ENCODE measurements at regions not wholly inside any gene's neighbourhood (a gene's known extent, or its start where the extent isn't known, plus 50 kb on each side); places are given as distances from the start of the nearest gene placed in this dataset.

- no peak for DNase-seq (ENCODE audit: low spot score)
Observed at GRCh38 chr2:105593221-105593967, 151.3 kb upstream of the NCK2 start.

GRCh38 chr2:105592288-105592687 is 152.4 kb upstream of the NCK2 start:
- no peak for DNase-seq (ENCODE audit: low spot score)

GRCh38 chr2:105590780-105591660 is 153.7 kb upstream of the NCK2 start:
- DNase-seq (ENCODE audit: low spot score) = no peak

- DNase-seq (ENCODE audit: low spot score) = no peak
Observed at GRCh38 chr2:105588581-105588980, 156.1 kb upstream of the NCK2 start.

GRCh38 chr2:105587637-105588036 is 157.1 kb upstream of the NCK2 start:
- no peak for DNase-seq (ENCODE audit: low spot score)

GRCh38 chr2:105584435-105585010 is 160.2 kb upstream of the NCK2 start:
- DNase-seq (ENCODE audit: low spot score) = peak; percentile 3

DNA sequence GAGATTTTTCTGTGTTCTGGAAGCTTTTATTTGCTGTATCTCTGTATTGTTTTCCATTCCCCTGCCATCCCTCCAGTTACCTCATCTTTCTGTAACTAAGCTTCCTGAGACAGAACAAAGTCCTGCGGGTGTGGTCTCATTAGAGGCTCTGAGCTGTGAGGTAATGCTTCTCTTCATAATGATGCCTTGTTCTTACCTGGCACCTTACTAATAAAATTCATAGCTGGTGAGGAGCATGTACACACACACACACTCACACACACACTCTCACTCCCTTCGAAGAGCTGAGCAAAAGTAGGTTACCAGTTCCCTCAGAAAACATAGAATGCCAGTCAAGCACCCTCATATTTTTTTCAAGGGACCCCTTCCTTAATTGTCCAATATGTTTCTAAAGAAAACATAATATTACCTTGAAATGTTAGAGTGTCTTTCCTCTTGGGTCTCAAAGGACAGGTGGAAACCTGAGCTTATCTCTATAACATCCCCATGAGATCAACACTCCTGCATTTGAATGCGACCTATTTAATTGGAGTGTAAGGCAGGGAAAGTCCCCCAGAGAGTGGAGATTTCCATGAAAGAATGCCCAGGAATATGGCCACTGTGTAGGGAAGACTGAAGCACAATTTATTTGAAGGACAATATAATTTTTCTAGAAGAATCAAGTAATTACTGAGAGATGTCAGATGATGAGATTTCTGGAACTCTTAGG is 161.6 kb upstream of the NCK2 start:
- no peak for DNase-seq (ENCODE audit: low spot score)

- no peak for DNase-seq (ENCODE audit: low spot score)
Observed at GRCh38 chr2:105581555-105581944, 163.2 kb upstream of the NCK2 start.

DNA sequence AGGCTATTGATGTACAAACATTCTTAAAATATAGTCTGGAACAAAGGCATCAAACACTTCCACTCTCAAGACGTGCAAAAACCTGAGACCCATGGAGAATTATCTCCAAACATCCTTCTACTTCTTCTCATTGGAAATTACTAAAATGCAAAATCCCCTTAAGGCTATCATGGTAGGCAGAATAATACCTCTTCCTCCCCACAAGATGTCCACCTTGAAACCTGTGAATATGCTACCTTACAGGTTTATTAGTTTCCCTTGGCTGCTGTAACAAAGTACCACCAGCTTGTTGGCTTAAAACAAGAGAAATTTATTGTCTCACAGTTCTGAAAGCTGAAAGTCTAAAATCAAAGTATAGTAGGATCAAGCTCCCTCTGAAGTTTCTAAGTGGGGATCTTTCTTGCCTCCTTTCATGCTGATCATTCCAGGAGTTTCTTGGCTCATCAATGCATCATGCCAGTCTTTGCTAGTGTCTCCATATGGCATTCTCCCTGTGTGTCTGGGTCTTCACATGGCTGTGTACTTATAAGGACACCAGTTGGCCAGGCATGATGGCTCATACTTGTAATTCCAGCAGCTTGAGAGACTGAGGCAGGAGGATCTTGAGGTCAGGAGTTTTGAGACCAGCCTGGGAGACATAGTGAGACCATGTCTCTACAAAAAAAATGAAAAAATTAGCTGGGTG is 163.7 kb upstream of the NCK2 start:
- no peak for DNase-seq (ENCODE audit: low spot score)

- DNase-seq (ENCODE audit: low spot score) = no peak
Observed at GRCh38 chr2:105580216-105580615, 164.5 kb upstream of the NCK2 start.

DNA sequence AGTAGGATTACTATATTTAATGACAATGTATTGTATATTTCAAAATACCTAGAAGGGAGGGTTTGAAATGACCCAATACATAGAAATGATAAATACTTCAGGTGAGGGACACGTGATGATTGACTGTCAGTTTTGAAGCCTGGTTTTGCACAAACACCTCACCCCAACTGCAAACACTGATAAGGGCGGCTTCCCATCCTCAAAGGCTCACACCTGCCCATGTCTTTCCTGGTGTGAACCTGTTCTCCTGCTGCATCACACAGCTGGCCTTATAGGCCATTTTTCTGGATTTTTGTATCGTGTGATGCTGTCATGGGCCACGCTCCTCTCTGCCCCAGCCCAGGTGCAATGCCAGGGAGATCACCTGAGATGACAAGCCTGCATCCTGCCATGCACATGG is 166.5 kb upstream of the NCK2 start:
- DNase-seq (ENCODE audit: low spot score) = no peak

GRCh38 chr2:105577762-105578161 is 166.9 kb upstream of the NCK2 start:
- no peak for DNase-seq (ENCODE audit: low spot score)

- peak; percentile 22 for DNase-seq (ENCODE audit: low spot score)
Observed at GRCh38 chr2:105576440-105577241, 168.1 kb upstream of the NCK2 start.

GRCh38 chr2:105576050-105576439 is 168.7 kb upstream of the NCK2 start:
- no peak for DNase-seq (ENCODE audit: low spot score)

DNA sequence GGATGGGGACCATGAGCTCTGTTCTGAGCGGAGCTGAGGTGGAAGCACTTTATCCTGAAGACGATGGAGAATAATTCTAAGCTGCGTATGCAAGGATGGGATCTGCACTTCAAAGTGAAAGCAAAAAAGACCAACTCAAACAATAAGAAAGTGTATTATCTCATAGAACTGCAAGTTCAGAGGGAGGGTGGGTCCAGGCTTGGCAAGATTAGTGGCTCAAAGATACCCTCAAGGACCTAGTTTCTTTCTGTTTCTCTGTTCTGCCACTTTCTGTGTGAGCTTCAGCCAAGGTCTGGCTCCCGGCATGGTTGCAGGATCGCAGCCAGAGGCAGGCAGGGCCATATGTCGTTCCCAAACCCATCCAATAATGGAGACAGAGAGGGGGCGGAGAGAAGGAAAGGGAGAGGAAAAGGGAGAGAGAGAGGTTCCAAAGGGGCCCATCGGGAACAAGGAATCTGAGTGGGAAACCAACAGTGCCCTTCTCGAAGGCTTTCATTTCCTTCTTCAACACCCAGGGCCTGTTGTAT is 169.2 kb upstream of the NCK2 start:
- no peak for DNase-seq (ENCODE audit: low spot score)

DNA sequence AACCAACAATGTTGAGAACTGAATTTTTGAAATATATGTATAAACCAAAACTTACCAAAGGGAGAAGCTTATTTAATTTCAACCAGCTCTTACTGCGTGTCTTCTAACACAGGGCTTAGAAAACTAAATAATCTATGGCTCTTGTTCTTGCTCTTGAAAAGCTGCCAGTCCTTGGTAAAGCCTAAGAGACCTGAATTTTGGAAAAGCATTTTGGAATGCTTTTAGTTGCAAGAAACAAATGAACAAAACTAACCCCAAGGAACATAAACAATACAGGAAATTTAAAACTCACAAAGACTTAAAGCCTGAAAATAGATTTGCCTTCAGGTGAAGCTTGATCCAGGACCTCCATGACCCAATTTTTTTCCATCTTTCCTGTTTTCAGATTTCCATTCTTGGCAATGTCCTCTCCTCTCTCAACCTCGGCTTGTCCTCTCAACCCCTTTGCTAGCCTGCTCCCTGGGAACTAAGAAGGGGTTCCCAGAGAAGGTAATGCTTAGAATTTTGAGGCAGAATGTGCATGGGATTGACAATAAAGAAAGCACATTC is 169.8 kb upstream of the NCK2 start:
- no peak for DNase-seq (ENCODE audit: low spot score)

GRCh38 chr2:105573910-105574655 is 170.6 kb upstream of the NCK2 start:
- DNase-seq (ENCODE audit: low spot score) = no peak

- DNase-seq (ENCODE audit: low spot score) = no peak
Observed at GRCh38 chr2:105573490-105573889, 171.2 kb upstream of the NCK2 start.

DNA sequence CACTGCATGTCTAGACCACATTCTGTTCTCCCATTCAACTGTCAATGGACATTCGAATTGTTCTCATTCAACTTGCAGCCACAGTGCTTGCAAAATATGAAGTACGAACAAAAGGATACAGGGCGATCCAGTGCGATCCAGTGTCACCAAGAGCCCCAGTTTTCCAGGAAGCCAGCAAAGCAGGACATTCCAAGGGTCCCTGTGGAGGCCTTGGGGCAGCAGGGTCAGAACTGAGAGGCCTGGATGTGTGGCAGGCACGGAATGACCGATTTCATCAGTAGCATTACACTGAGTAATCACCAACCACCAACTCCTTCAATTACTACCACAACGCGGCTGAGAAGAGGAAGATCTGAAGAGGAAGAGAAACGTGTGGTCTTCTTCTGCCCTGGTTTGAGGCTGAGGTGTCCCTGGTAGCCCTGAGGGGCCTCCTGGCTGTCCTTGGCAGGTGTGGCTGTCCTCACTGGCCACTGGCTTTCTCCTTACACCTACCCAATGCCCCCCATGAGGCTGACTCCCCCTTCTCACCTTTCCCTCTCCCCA is 172.7 kb upstream of the FHL2 start:
- no peak for DNase-seq (ENCODE audit: low spot score)
